ENCODE measurements at regions not wholly inside any gene's neighbourhood (a gene's known extent, or its start where the extent isn't known, plus 50 kb on each side); places are given as distances from the start of the nearest gene placed in this dataset.

DNA sequence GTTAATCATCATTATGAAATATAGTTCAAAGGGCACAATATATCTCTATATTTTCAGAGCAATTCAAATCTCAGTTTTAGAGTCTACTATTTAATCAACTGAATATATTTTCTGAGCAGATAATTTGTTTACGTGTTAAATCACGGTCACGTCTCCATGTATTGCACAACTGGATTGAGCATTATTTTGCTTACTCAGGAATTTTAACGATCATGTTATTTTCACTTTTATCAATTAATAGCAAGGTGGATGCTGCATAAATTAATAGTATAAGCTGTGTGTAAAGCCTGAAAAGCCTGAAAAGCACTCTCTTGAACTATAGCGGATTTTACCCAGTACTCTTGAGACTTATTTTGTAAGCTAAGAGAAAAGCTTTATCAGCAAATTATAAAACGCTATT is 374.9 kb downstream of the MAGEB5 start:
- 65 to 68% methylated on average over 6 of the region's 6 CpGs for WGBS, 2 donors

DNA sequence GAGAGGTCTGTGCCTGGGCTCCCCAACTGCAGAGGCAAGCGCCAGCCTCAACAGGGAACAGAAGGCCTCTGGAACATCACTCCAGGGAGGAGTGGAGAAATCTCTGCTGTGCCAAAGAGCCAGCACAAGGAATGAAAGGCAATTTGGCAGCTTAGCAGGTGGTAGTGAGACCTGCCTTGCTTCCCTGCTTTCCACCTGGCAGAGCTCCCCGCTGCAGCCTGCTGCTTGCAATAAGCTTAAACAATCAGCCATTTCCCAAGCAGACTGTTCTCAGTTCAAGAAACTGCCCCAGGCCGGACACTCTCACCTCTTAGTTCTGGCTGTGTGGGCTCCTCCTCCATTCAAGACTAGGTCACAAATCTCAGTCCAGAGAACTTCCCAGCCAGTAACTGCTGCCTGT is 370.6 kb downstream of the MAGEB5 start:
- DNase-seq (ENCODE audit: low spot score in 2 of 2), result no peak
- H3K4me3 ChIP-seq (ENCODE audit: low read depth, poor library complexity, severe bottlenecking), result no peak overlapping the region
- intact Hi-C loops (cut with DNase I; ENCODE audit: low total_unique reads), result no loop called here
- TF ChIP-seq, protein P1, sequence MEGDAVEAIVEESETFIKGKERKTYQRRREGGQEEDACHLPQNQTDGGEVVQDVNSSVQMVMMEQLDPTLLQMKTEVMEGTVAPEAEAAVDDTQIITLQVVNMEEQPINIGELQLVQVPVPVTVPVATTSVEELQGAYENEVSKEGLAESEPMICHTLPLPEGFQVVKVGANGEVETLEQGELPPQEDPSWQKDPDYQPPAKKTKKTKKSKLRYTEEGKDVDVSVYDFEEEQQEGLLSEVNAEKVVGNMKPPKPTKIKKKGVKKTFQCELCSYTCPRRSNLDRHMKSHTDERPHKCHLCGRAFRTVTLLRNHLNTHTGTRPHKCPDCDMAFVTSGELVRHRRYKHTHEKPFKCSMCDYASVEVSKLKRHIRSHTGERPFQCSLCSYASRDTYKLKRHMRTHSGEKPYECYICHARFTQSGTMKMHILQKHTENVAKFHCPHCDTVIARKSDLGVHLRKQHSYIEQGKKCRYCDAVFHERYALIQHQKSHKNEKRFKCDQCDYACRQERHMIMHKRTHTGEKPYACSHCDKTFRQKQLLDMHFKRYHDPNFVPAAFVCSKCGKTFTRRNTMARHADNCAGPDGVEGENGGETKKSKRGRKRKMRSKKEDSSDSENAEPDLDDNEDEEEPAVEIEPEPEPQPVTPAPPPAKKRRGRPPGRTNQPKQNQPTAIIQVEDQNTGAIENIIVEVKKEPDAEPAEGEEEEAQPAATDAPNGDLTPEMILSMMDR (IDR thresholded peaks at IDR 0.05), result no peak
- TF ChIP-seq POLR2A (IDR thresholded peaks at IDR 0.05), result no peak
- WGBS, 2 donors, result 40 to 85% methylated on average over 1 to 3 of the region's 3 CpGs

More for the DNA sequence above, 374.9 kb downstream of the MAGEB5 start:
- no peak overlapping the region for H3K4me3 ChIP-seq (ENCODE audit: low read depth, poor library complexity, severe bottlenecking)
- no peak for DNase-seq (ENCODE audit: low spot score in 2 of 2)
- intact Hi-C loops (cut with DNase I; ENCODE audit: low total_unique reads), result no loop called here
- TF ChIP-seq POLR2A (IDR thresholded peaks at IDR 0.05), result no peak
- TF ChIP-seq, protein P1 (IDR thresholded peaks at IDR 0.05), result no peak

DNA sequence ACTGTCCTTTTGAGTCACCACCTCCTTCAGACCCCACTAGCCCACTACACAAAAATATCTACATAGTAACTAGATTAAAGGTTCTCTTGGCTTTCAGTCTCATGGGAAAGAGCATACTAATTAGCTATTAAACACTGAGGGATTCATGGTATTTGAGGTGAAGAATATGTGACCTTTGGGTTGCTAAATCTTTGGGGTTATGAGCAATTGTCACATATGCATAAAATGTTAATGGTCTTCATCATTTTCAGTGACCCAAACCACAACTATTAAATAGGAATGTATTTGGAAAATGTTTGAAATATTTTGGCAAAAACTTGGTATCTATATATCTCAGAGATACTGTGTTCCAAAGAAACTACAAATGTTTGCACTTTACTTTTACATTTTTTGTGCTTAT is 365.1 kb downstream of the MAGEB5 start:
- H3K4me3 ChIP-seq (ENCODE audit: low read depth, poor library complexity, severe bottlenecking), result no peak overlapping the region
- TF ChIP-seq, protein P1 (IDR thresholded peaks at IDR 0.05), result no peak
- no peak for TF ChIP-seq POLR2A (IDR thresholded peaks at IDR 0.05)
- intact Hi-C loops (cut with DNase I; ENCODE audit: low total_unique reads), result no loop called here
- no peak for DNase-seq (ENCODE audit: low spot score in 2 of 2)

DNA sequence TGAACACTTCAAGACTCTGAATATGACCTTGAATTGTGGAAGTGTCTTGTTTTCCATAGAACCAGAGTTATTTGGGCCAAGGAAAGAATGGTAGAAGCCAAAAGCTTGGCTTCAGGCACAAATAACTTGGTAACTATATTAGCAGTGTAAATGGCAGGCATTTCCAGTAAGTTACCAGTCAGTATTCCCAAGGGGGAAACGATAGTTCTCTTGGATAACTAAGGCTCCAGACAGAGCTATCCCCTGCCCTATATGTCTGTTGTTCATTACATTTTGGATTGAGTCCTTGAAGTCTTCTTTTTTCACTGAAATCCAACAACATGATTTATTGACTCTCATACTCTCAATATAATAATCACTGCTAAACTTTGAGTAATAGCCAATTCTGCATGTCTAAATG is 364.1 kb downstream of the MAGEB5 start:
- WGBS, 2 donors, result 36 to 50% methylated on average over 1 of the region's 1 CpG
- H3K4me3 ChIP-seq (ENCODE audit: low read depth, poor library complexity, severe bottlenecking), result no peak overlapping the region
- TF ChIP-seq POLR2A (IDR thresholded peaks at IDR 0.05), result no peak
- TF ChIP-seq, protein P1 (IDR thresholded peaks at IDR 0.05), result no peak
- intact Hi-C loops (cut with DNase I; ENCODE audit: low total_unique reads), result no loop called here
- DNase-seq (ENCODE audit: low spot score in 2 of 2), result no peak

DNA sequence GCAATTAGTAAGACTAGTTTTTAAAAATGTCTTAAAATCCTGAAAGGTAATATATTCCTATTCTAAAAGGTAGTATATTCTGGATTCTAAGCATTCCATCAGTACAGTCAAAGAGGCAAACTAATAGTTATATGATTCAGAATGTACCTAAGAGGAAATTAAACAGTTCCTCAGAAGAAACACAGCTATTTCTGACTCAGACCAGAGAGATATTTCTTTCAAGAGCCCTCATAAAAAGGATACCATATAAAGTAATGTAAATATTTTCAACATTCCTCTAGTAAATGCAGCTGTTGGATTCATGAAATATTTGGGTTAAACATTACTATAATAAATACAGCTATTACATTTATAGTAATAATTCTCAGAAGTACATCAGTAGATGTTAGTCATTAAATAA is 358.3 kb downstream of the MAGEB5 start:
- no peak overlapping the region for H3K4me3 ChIP-seq (ENCODE audit: low read depth, poor library complexity, severe bottlenecking)
- intact Hi-C loops (cut with DNase I; ENCODE audit: low total_unique reads), result no loop called here
- DNase-seq (ENCODE audit: low spot score in 2 of 2), result no peak
- TF ChIP-seq POLR2A (IDR thresholded peaks at IDR 0.05), result no peak
- TF ChIP-seq, protein P1 (IDR thresholded peaks at IDR 0.05), result no peak

DNA sequence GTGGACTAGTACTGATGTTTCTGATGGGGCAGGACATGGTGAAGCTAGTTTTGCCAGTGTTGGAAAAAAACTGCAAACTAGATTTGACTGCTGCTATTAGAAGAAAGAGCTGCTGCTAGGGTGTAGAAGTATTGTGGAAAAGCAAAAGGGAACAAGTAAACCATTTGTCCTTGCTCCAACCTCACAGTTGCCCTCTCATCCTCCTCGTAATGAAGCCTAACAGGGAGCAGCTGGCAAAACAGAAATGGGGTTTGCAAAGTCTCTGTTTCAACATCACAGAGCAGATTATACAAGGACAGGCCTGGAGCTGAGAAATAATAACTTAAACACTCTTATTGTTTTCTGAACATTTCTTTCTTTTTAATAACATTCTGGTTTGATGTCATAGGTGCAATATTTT is 346.2 kb downstream of the MAGEB5 start:
- H3K4me3 ChIP-seq (ENCODE audit: low read depth, poor library complexity, severe bottlenecking), result no peak overlapping the region
- no peak for DNase-seq (ENCODE audit: low spot score in 2 of 2)
- TF ChIP-seq, protein P1 (IDR thresholded peaks at IDR 0.05), result no peak
- no peak for TF ChIP-seq POLR2A (IDR thresholded peaks at IDR 0.05)
- intact Hi-C loops (cut with DNase I; ENCODE audit: low total_unique reads), result no loop called here
- 25 to 39% methylated on average over 1 of the region's 1 CpG for WGBS, 2 donors

Measured in lower leg skin (tissue), 4 donors.